ENCODE measurements at regions not wholly inside any gene's neighbourhood (a gene's known extent, or its start where the extent isn't known, plus 50 kb on each side); places are given as distances from the start of the nearest gene placed in this dataset.

DNA sequence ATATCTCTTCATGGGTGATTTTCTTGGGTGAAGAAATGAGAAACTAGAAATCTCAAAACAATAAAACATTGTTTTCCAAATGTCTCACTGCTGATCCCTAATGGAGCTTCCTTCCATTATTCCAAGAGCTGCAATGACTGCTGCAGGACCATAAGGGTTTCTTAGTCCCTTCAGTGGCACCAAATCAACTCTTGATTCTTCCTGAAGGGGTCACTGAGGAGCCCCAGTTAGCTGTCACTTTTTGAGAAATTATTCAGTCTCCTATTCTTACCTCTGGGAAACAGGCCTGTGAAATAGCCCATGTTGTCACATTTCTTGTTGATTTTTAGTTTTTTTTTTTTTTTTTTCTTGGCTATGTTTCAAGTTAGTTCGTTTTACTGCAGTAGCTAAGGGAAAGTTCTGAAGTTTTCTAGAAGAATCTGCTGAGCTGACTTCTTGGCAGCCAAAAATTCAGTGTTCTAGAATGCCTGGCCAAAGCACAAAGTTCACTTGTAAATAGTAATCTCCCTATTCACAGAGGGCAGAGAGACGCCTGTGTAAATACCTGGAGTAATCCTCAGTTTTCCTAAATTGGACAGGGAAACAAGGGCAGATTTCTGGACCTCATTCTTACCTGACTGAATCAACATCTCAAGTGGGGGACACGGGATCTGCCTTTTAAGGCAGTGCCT is 480.0 kb downstream of the RIT2 start:
- DNase-seq (ENCODE audit: low read depth): no peak
- TF ChIP-seq, protein P1, sequence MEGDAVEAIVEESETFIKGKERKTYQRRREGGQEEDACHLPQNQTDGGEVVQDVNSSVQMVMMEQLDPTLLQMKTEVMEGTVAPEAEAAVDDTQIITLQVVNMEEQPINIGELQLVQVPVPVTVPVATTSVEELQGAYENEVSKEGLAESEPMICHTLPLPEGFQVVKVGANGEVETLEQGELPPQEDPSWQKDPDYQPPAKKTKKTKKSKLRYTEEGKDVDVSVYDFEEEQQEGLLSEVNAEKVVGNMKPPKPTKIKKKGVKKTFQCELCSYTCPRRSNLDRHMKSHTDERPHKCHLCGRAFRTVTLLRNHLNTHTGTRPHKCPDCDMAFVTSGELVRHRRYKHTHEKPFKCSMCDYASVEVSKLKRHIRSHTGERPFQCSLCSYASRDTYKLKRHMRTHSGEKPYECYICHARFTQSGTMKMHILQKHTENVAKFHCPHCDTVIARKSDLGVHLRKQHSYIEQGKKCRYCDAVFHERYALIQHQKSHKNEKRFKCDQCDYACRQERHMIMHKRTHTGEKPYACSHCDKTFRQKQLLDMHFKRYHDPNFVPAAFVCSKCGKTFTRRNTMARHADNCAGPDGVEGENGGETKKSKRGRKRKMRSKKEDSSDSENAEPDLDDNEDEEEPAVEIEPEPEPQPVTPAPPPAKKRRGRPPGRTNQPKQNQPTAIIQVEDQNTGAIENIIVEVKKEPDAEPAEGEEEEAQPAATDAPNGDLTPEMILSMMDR (IDR thresholded peaks at IDR 0.05; ENCODE audit: insufficient read depth, low read length): no peak
- H3K4me3 ChIP-seq (ENCODE audit: low read depth, low read length): no peak overlapping the region

DNA sequence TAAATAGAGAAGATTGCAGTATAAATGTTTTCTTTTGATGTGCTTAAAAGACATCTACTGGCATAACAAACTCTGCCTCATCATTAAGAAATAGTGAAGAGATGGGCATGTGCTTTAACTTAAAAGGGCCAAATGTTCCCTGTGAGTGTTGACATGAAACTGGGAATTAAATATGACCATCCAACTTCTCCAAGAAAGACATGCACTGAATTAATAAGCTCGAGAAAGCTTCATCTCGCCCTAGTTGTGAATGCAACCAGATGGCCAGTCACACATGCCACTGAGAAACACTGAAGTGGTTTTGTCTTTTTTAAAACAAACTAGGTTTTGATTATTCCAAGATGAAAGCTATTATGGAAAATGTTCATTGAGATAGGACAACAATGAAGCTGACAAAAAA is 479.2 kb downstream of the RIT2 start:
- DNase-seq (ENCODE audit: low read depth): no peak
- no peak overlapping the region for H3K4me3 ChIP-seq (ENCODE audit: low read depth, low read length)
- TF ChIP-seq, protein P1 (IDR thresholded peaks at IDR 0.05; ENCODE audit: insufficient read depth, low read length): no peak

DNA sequence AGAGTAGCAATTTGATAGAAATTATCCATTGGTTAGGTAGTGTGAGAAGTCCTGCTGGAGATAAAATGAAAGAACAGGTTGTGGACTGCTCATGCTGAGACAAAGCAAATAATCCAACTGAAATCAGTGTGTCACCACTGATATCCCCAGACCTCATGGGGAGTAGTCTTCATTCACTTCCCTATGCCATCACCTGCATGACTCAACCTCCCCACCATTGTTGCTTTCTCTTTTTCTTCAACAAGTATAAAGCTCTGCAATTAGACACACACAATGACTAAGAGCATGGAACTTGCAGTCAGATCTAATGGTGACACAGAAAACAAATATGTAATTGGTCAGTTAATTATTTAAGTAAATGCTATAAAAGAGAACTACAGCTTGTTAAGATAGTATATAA is 475.3 kb downstream of the RIT2 start:
- DNase-seq (ENCODE audit: low read depth): no peak
- H3K4me3 ChIP-seq (ENCODE audit: low read depth, low read length): no peak overlapping the region
- TF ChIP-seq, protein P1 (IDR thresholded peaks at IDR 0.05; ENCODE audit: insufficient read depth, low read length): no peak

DNA sequence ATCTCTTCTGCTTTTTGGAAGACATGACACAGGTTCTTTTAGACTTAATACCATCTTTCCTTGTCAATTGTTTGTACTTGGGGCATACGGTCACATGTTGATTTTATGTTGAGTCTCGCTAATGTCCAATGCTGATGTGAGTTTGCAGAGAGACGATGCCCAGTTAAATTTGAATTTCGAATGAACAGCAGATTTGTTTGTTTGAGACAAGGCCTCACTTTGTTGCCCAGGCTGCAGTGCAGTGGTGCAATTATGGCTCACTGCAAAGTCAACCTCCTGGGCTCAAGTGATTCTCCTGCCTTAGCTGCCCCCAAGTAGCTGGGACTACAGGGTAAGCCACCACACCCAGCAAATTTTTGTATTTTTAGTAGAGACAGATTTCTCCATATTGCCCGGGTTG is 473.5 kb downstream of the RIT2 start:
- TF ChIP-seq, protein P1 (IDR thresholded peaks at IDR 0.05; ENCODE audit: insufficient read depth, low read length): no peak
- DNase-seq (ENCODE audit: low read depth): no peak
- H3K4me3 ChIP-seq (ENCODE audit: low read depth, low read length): no peak overlapping the region

DNA sequence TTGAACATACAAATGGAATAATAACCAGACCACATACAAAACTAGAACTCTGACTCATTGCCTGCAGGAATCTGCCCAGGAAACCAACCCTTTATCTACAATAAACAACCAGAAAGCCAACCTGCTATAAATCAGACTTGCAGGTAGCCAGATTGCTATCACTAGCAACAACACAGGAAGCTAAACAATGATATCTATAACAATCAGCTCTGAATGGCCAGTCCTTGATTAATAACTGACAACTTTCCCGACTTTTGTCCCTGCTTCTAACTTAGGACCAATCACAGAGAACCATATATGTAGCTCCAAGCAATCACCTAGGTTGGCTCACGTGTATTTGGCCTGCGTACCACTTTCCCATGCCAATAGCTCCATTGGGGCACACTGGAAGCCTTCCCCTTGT is 470.8 kb downstream of the RIT2 start:
- DNase-seq (ENCODE audit: low read depth): peak; percentile 49
- TF ChIP-seq, protein P1 (IDR thresholded peaks at IDR 0.05; ENCODE audit: insufficient read depth, low read length): no peak
- no peak overlapping the region for H3K4me3 ChIP-seq (ENCODE audit: low read depth, low read length)

DNA sequence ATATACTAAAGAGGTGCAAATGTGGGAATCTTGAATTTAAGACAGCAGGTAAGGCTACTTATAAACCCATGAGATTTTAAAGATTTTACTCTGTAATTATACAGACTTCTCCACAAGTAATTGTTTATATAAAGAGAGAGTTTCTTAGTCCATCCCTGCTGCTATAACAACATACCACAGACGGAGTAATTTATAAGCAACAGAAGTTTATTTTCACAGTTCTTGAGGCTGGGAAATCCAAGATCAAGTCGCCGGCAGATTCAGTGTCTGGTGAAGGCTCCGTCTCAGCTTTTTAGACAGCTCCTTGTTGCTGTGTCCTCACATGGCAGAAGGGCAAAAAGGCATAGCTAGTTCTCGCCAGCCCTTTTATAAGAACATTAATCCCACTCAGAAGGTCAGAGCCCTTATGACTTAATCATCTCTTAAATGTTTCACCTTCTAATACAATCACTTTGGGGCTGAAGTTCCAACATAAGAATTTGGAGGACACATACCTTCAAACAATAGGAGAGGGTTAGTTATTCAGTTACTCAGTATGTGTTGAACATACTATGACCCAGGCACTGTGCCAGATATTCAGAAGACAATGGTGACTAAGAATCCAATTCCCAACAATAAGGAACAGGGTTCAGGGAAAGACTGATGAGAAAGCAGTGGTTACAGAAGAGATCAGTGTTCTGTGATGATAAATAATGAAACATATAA is 466.0 kb downstream of the RIT2 start:
- DNase-seq (ENCODE audit: low read depth): peak; percentile 81

More for the DNA sequence above, 466.0 kb downstream of the RIT2 start:
- TF ChIP-seq, protein P1 (IDR thresholded peaks at IDR 0.05; ENCODE audit: insufficient read depth, low read length): no peak
- H3K4me3 ChIP-seq (ENCODE audit: low read depth, low read length): no peak overlapping the region

Measured in fibroblast of the aortic adventitia (primary cell).